PC-9 (cell line): ENCODE measurements at regions not wholly inside any gene's neighbourhood (a gene's known extent, or its start where the extent isn't known, plus 50 kb on each side); places are given as distances from the start of the nearest gene placed in this dataset.
"Not testable (repeated sequence)": the region's sequence is repeated elsewhere in the genome, so short reads cannot be mapped to it uniquely, and the experiment has no call there.

Experiments used
- BruUV-seq: library from RNA; stranded (reverse); fragments of 400-500 nt; replicated peaks from 2 replicates; lab custom pipeline; 2021; lab: Mats Ljungman, UMichigan
- CTCF ChIA-PET: fragments of 300-600 bp; sonication (Branson Sonifier 250); formaldehyde crosslinking; loops from one replicate; lab custom pipeline; 2022; ENCODE audit warnings: antibody characterized with exemption; lab: Charles Lee
- POLR2A ChIA-PET: fragments of 300-600 bp; sonication (Branson Sonifier 250); formaldehyde crosslinking; loops from one replicate; lab custom pipeline; 2022; ENCODE audit warnings: antibody characterized with exemption; ENCODE audit not compliant: unreplicated experiment; lab: Charles Lee
- DNase-seq, 2 experiments: peaks; one replicate each; pipeline versions ENCODE4 v3.0.0 to v3.0.0-alpha.2; 2015 to 2022; ENCODE audit warnings: mixed read lengths in 1 of 2
- H2AFZ ChIP-seq: fragments of 200-600 bp; sonication (generic); 2 replicates; pipeline ENCODE4 v1.8.1; 2017; ENCODE audit warnings: antibody characterized with exemption
- H3F3A ChIP-seq: fragments of 200-600 bp; sonication (generic); 2 replicates; pipeline ENCODE4 v1.8.1; 2017; ENCODE audit warnings: antibody characterized with exemption, mild to moderate bottlenecking, low read depth; ENCODE audit not compliant: insufficient read depth
- H3K27ac ChIP-seq: fragments of 200-600 bp; sonication (generic); 2 replicates; pipeline ENCODE4 v1.6.1; 2016; ENCODE audit warnings: mixed run types
- H3K27me3 ChIP-seq: fragments of 200-600 bp; sonication (generic); 2 replicates; pipeline ENCODE4 v1.6.1; 2016; ENCODE audit warnings: low read depth, mixed run types; ENCODE audit not compliant: insufficient read depth
- H3K36me3 ChIP-seq: fragments of 200-600 bp; sonication (generic); 2 replicates; pipeline ENCODE4 v1.6.1; 2016; ENCODE audit warnings: low read depth, mixed run types
- H3K4me1 ChIP-seq: fragments of 200-600 bp; sonication (generic); replicated peaks from 2 replicates; pipeline ENCODE4 v1.6.1; 2016; ENCODE audit warnings: mixed run types; ENCODE audit not compliant: insufficient read depth
- H3K4me2 ChIP-seq: fragments of 200-600 bp; sonication (generic); 2 replicates; pipeline ENCODE4 v1.6.1; 2017; ENCODE audit warnings: mixed run types
- H3K4me3 ChIP-seq: fragments of 200-600 bp; sonication (generic); 2 replicates; pipeline ENCODE4 v1.6.1; 2016; ENCODE audit warnings: mixed run types
- H3K79me2 ChIP-seq: fragments of 200-600 bp; sonication (generic); 2 replicates; pipeline ENCODE4 v1.6.1; 2017; ENCODE audit warnings: low read depth, mixed run types
- H3K9me2 ChIP-seq: fragments of 200-600 bp; sonication (generic); 2 replicates; pipeline ENCODE4 v1.8.1; 2017; ENCODE audit warnings: mild to moderate bottlenecking; ENCODE audit not compliant: insufficient read depth
- H3K9me3 ChIP-seq: fragments of 200-600 bp; sonication (generic); 2 replicates; pipeline ENCODE4 v1.8.1; 2016; ENCODE audit warnings: low read depth; ENCODE audit not compliant: insufficient read depth
- H4K20me1 ChIP-seq: fragments of 200-600 bp; sonication (generic); 2 replicates; pipeline ENCODE4 v1.8.1; 2017; ENCODE audit not compliant: insufficient read depth
- EZH2 ChIP-seq: fragments of 200-600 bp; sonication (generic); IDR thresholded peaks from 2 replicates; pipeline ENCODE4 v1.8.0; 2017; ENCODE audit warnings: antibody characterized with exemption, low read depth
- intact Hi-C: fragments of 100-400 bp; cut with micrococcal nuclease; formaldehyde crosslinking; loops from one replicate; pipeline ENCODE4 v1.10.0; 2022; ENCODE audit not compliant: unreplicated experiment
- TF ChIP-seq, protein P1 (sequence below): fragments of 200-600 bp; sonication (generic); conservative IDR thresholded peaks from 2 replicates; pipeline ENCODE4 v1.6.1; 2017; ENCODE audit warnings: mixed run types, antibody characterized with exemption, mild to moderate bottlenecking, moderate library complexity

DNA sequence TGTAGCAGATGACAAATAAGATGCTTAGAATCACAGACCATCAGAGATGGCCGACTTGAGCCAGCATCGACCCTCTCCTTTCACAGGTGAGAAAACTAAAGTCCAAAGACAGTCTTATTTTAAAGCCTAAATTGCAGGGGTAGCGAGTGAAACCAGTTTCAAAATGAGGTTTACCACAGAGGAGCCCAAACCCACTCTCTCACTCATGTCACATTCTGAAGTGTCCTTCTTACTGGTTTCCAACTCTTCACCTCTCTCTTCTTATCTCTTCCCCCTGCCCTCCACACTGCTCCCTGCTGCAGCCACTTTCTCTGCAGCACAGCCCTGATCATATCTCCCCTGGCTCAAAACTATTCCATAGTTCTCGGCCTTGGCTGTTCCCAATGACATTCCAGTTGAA is 57.0 kb upstream of the NID2 start:
- Histone ChIP-seq H3K9me3 (no peaks in the 10 kb centered on the region; the same call in 1 of the 2 replicates), H3K79me2 (no peaks in the 10 kb centered on the region), H3K9me2 (no peaks in the 10 kb centered on the region), H3K27me3 (no peaks in the 10 kb centered on the region), H3F3A (peaks cover 21% of the 10 kb centered on the region; the same call in 1 of the 2 replicates), H3K4me3 (no peak overlapping the region), H4K20me1 (no peaks in the 10 kb centered on the region), H3K4me1 (peaks cover 21% of the 10 kb centered on the region), H3K36me3 (no peaks in the 10 kb centered on the region), H2AFZ (peak overlapping the region; percentile 29; the same call in 1 of the 2 replicates), H3K4me2 (peak overlapping the region; percentile 54; the same call in 1 of the 2 replicates), H3K27ac (peak overlapping the region; percentile 67)
- ChIA-PET POLR2A (interaction anchor here (1.7 kb wide), 1 partner anchor 45 kb away, joined by 7 read pairs; no protein-coding TSS in a partner anchor), CTCF (interaction anchor here (1.3 kb wide), 1 partner anchor 45 kb away, joined by 8 read pairs; no protein-coding TSS in a partner anchor)
- intact Hi-C loops, result loop anchor here (1.0 kb wide), 1 partner anchor 48 kb away; no protein-coding TSS in a partner anchor
- no peak for DNase-seq
- BruUV-seq, result no TSS peak
- TF ChIP-seq, protein P1, sequence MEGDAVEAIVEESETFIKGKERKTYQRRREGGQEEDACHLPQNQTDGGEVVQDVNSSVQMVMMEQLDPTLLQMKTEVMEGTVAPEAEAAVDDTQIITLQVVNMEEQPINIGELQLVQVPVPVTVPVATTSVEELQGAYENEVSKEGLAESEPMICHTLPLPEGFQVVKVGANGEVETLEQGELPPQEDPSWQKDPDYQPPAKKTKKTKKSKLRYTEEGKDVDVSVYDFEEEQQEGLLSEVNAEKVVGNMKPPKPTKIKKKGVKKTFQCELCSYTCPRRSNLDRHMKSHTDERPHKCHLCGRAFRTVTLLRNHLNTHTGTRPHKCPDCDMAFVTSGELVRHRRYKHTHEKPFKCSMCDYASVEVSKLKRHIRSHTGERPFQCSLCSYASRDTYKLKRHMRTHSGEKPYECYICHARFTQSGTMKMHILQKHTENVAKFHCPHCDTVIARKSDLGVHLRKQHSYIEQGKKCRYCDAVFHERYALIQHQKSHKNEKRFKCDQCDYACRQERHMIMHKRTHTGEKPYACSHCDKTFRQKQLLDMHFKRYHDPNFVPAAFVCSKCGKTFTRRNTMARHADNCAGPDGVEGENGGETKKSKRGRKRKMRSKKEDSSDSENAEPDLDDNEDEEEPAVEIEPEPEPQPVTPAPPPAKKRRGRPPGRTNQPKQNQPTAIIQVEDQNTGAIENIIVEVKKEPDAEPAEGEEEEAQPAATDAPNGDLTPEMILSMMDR, result no peak
- TF ChIP-seq EZH2, result no peak

DNA sequence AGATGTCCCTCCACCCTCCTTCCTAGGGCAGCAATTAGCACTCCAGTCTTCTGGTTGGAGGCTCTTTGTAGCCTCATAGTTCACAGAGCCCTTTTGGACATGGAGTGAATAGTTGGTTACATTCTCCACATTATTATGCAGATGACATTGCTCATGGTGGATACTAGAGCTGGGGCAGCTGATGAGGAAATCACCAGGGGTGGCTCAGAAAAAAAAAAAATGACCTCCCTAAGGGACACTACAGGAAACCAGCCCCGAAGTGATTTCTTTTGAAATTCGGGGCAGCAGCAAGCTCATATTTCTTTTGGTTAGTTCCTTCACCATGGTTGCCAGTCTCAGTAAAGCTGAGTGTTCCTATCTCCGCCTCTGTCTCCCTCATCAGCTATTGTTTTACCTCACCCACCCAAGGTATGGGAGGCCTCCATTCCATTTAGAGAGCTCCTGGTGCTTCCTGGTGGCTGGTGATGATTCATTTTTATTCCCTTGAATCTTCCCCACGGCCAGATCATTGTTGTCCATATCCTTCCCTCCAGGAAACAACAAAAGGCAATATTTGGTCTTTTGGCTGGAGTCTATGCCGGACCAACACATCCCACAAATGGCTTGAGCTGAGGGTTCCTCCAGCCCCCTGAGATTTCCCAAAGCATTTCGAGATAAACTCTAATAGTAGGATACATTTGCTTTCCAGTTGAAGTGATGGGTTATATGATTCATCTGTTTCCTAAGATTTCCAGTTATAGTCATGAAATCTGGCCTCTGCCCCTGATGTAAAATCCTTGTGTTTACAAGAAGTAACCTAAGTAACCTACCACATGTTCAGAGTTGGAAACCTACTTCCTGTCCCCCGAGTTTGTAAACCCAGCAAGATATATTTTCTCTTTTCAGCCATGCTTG is 56.2 kb upstream of the NID2 start:
- peak overlapping the region; percentile 67 for H3K27ac ChIP-seq
- TF ChIP-seq EZH2, result no peak
- TF ChIP-seq, protein P1, result no peak
- no peaks in the 10 kb centered on the region; the same call in 1 of the 2 replicates for H3K9me3 ChIP-seq
- H3K79me2 ChIP-seq, result no peaks in the 10 kb centered on the region
- H3K4me3 ChIP-seq, result peak overlapping the region; percentile 9; the same call in 1 of the 2 replicates
- intact Hi-C loops, result loop anchor here (1.0 kb wide), 1 partner anchor 47 kb away; no protein-coding TSS in a partner anchor
- CTCF ChIA-PET, result interaction anchor here (0.8 to 1.3 kb wide), 4 partner anchors 44 to 109 kb away, joined by 4 to 8 read pairs (median 5); no protein-coding TSS in a partner anchor
- H3K36me3 ChIP-seq, result no peaks in the 10 kb centered on the region
- DNase-seq, result peak; percentile 63 to 72
- peak overlapping the region; percentile 29 for H2AFZ ChIP-seq
- H3F3A ChIP-seq, result peaks cover 21% of the 10 kb centered on the region; the same call in 1 of the 2 replicates
- no peaks in the 10 kb centered on the region for H3K27me3 ChIP-seq
- H3K4me2 ChIP-seq, result peak overlapping the region; percentile 54
- BruUV-seq, result TSS peak; percentile 47
- no peaks in the 10 kb centered on the region for H4K20me1 ChIP-seq
- H3K4me1 ChIP-seq, result peaks cover 21% of the 10 kb centered on the region
- POLR2A ChIA-PET, result interaction anchor here (0.5 to 1.7 kb wide), 6 partner anchors 25 to 666 kb away, joined by 3 to 12 read pairs (median 5); partner anchors contain the start of gene GNPNAT1
- no peaks in the 10 kb centered on the region for H3K9me2 ChIP-seq

DNA sequence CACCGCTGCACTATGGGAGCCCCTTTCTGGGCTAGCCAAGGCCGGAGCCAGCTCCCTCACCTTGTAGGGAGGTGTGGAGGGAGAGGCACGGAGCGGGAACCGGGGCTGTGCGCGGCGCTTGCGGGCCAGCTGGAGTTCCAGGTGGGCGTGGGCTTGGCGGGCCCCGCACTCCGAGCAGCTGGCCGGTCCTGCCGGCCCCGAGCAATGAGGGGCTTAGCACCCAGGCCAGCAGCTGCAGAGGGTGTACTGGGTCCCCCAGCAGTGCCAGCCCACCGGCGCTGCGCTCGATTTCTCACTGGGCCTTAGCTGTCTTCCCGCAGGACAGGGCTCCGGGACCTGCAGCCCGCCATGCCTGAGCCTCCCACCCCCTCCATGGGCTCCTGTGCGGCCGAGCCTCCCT is 53.3 kb upstream of the NID2 start:
- POLR2A ChIA-PET, H2AFZ ChIP-seq, H4K20me1 ChIP-seq, H3K27ac ChIP-seq, H3K36me3 ChIP-seq, CTCF ChIA-PET, H3K9me2 ChIP-seq, DNase-seq, H3K9me3 ChIP-seq, H3K4me3 ChIP-seq, H3K79me2 ChIP-seq, BruUV-seq, H3K27me3 ChIP-seq, H3K4me2 ChIP-seq, intact Hi-C loops: not testable (repeated sequence)
- Histone ChIP-seq H3F3A (peaks cover 21% of the 10 kb centered on the region; the same call in 1 of the 2 replicates), H3K4me1 (peaks cover 21% of the 10 kb centered on the region)
